DMS 273 treated with DMSO at 0.1 percent for 48 hours (cell line): ENCODE measurements at regions not wholly inside any gene's neighbourhood (a gene's known extent, or its start where the extent isn't known, plus 50 kb on each side); places are given as distances from the start of the nearest gene placed in this dataset.
"Not testable (repeated sequence)": the region's sequence is repeated elsewhere in the genome, so short reads cannot be mapped to it uniquely, and the experiment has no call there.

Experiments
- DNase-seq: peaks from one replicate; lab custom pipeline; 2025; lab: John Stamatoyannopoulos, UW

- no peak for DNase-seq
Observed at GRCh38 chr21:17396948-17397347, 115.9 kb upstream of the CXADR start.

- no peak for DNase-seq
Observed at GRCh38 chr21:17397703-17398102, 115.1 kb upstream of the CXADR start.

GRCh38 chr21:17398954-17399353, 113.9 kb upstream of the CXADR start:
- not testable (repeated sequence) for DNase-seq

- no peak for DNase-seq
Observed at GRCh38 chr21:17402937-17403336, 109.9 kb upstream of the CXADR start.

GRCh38 chr21:17406202-17406601, 106.6 kb upstream of the CXADR start:
- no peak for DNase-seq

GRCh38 chr21:17414766-17415165, 98.1 kb upstream of the CXADR start:
- DNase-seq, result no peak

GRCh38 chr21:17416139-17416538, 96.7 kb upstream of the CXADR start:
- no peak for DNase-seq

GRCh38 chr21:17422931-17423330, 89.9 kb upstream of the CXADR start:
- peak; percentile 47 for DNase-seq

GRCh38 chr21:17427157-17427556, 85.7 kb upstream of the CXADR start:
- DNase-seq, result no peak

GRCh38 chr21:17427831-17428483, 84.9 kb upstream of the CXADR start:
- DNase-seq, result no peak

GRCh38 chr21:17428484-17428869, 84.4 kb upstream of the CXADR start:
- no peak for DNase-seq

- DNase-seq, result no peak
Observed at GRCh38 chr21:17428980-17429379, 83.9 kb upstream of the CXADR start.

GRCh38 chr21:17429936-17430335, 82.9 kb upstream of the CXADR start:
- DNase-seq, result no peak

- no peak for DNase-seq
Observed at GRCh38 chr21:17432732-17433057, 80.1 kb upstream of the CXADR start.

- DNase-seq, result no peak
Observed at GRCh38 chr21:17433730-17434129, 79.1 kb upstream of the CXADR start.

GRCh38 chr21:17435565-17436543, 77.0 kb upstream of the CXADR start:
- no peak for DNase-seq

GRCh38 chr21:17436626-17437111, 76.2 kb upstream of the CXADR start:
- no peak for DNase-seq

- no peak for DNase-seq
Observed at GRCh38 chr21:17438635-17439034, 74.2 kb upstream of the CXADR start.

GRCh38 chr21:17440969-17441368, 71.9 kb upstream of the CXADR start:
- DNase-seq, result no peak

GRCh38 chr21:17441370-17441769, 71.5 kb upstream of the CXADR start:
- DNase-seq, result no peak

GRCh38 chr21:17442165-17442564, 70.7 kb upstream of the CXADR start:
- no peak for DNase-seq

- DNase-seq, result no peak
Observed at GRCh38 chr21:17444828-17445227, 68.0 kb upstream of the CXADR start.

GRCh38 chr21:17446737-17447136, 66.1 kb upstream of the CXADR start:
- no peak for DNase-seq
